ENCODE measurements at regions not wholly inside any gene's neighbourhood (a gene's known extent, or its start where the extent isn't known, plus 50 kb on each side); places are given as distances from the start of the nearest gene placed in this dataset.

DNA sequence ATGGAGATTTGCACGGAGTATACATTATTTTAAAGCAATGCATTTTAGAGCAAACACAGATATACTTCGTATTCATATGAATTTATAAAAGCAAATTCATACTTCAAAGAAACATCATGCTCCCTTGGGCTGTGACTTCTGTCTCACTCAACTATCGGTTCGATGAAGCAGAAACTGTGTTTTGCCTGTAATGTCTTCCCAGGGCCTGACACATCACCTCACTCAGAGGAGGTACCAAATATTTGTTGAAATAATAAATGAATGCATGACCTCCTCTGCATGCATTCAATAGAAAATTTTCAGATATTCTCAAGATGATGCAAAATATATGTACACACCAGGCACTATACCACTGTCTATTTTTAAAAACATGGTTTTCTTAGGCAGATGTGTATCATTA, 432.7 kb downstream of the EFNB2 start:
- Mint-ChIP-seq H3K36me3 (ENCODE audit: low read depth) (no peaks in the 10 kb centered on the region), H3K4me1 (ENCODE audit: low read depth) (peaks cover 62% of the 10 kb centered on the region), H3K27me3 (ENCODE audit: low read depth) (no peaks in the 10 kb centered on the region), H3K4me3 (ENCODE audit: unreplicated experiment) (no peak overlapping the region), H3K27ac (ENCODE audit: unreplicated experiment) (no peak overlapping the region), H3K9me3 (ENCODE audit: low read depth) (no peaks in the 10 kb centered on the region)
- TF ChIP-seq, protein P1, sequence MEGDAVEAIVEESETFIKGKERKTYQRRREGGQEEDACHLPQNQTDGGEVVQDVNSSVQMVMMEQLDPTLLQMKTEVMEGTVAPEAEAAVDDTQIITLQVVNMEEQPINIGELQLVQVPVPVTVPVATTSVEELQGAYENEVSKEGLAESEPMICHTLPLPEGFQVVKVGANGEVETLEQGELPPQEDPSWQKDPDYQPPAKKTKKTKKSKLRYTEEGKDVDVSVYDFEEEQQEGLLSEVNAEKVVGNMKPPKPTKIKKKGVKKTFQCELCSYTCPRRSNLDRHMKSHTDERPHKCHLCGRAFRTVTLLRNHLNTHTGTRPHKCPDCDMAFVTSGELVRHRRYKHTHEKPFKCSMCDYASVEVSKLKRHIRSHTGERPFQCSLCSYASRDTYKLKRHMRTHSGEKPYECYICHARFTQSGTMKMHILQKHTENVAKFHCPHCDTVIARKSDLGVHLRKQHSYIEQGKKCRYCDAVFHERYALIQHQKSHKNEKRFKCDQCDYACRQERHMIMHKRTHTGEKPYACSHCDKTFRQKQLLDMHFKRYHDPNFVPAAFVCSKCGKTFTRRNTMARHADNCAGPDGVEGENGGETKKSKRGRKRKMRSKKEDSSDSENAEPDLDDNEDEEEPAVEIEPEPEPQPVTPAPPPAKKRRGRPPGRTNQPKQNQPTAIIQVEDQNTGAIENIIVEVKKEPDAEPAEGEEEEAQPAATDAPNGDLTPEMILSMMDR (IDR thresholded peaks at IDR 0.05): no peak
- DNase-seq (ENCODE audit: low spot score): no peak

DNA sequence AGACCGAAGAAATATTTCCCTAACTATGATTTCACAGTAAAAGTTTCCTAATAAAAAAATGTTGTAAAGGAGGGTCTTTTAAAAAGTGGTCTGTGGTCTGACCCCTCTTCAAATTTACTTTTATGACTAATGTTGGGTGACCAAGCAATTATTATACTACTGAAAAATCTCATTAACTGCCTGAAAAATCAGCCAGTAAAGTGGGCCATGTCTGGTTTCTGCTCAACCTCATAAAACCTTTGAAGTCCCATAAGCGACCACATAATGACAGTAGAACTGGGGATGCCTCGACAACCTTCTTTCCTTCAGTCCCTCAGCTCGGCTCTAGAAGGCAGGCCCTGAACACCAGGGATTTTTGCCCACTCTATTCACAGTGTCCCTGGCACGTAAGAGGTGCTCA, 434.3 kb downstream of the EFNB2 start:
- H3K27ac Mint-ChIP-seq (ENCODE audit: unreplicated experiment): no peak overlapping the region
- no peaks in the 10 kb centered on the region for H3K9me3 Mint-ChIP-seq (ENCODE audit: low read depth)
- no peaks in the 10 kb centered on the region for H3K36me3 Mint-ChIP-seq (ENCODE audit: low read depth)
- H3K27me3 Mint-ChIP-seq (ENCODE audit: low read depth): no peaks in the 10 kb centered on the region
- TF ChIP-seq, protein P1 (IDR thresholded peaks at IDR 0.05): no peak
- no peak for DNase-seq (ENCODE audit: low spot score)
- H3K4me1 Mint-ChIP-seq (ENCODE audit: low read depth): peaks cover 62% of the 10 kb centered on the region
- no peak overlapping the region for H3K4me3 Mint-ChIP-seq (ENCODE audit: unreplicated experiment)

GRCh38 chr13:106100171-106100919, 435.1 kb downstream of the EFNB2 start:
- no peak for DNase-seq (ENCODE audit: low spot score)
- Mint-ChIP-seq H3K36me3 (ENCODE audit: low read depth) (no peaks in the 10 kb centered on the region), H3K27ac (ENCODE audit: unreplicated experiment) (no peak overlapping the region), H3K9me3 (ENCODE audit: low read depth) (no peaks in the 10 kb centered on the region), H3K4me3 (ENCODE audit: unreplicated experiment) (no peak overlapping the region), H3K4me1 (ENCODE audit: low read depth) (peaks cover 60% of the 10 kb centered on the region), H3K27me3 (ENCODE audit: low read depth) (no peaks in the 10 kb centered on the region)
- TF ChIP-seq, protein P1 (IDR thresholded peaks at IDR 0.05): no peak

DNA sequence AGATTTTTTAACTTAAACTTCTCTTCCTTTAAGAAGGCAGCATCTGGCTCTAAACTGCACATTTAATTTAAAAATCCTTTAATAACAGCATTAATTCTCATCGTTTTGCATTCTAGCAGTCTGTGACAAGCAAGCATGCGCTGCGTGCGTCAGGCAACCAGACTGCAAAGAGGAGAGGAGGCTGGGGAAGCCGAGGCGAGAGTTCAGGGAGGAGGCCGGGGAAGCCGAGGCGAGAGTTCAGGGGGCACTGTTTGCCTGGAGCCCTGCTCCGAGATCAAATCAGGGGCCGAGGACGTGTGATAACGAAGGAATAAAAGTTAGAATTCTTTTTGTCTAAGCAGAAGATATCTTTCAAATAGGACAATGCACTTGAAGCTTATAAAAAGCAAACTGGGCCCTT, 435.7 kb downstream of the EFNB2 start:
- no peak overlapping the region for H3K27ac Mint-ChIP-seq (ENCODE audit: unreplicated experiment)
- no peak overlapping the region for H3K4me3 Mint-ChIP-seq (ENCODE audit: unreplicated experiment)
- DNase-seq (ENCODE audit: low spot score): no peak
- H3K4me1 Mint-ChIP-seq (ENCODE audit: low read depth): peaks cover 54% of the 10 kb centered on the region
- no peaks in the 10 kb centered on the region for H3K27me3 Mint-ChIP-seq (ENCODE audit: low read depth)
- TF ChIP-seq, protein P1 (IDR thresholded peaks at IDR 0.05): no peak
- no peaks in the 10 kb centered on the region for H3K36me3 Mint-ChIP-seq (ENCODE audit: low read depth)
- no peaks in the 10 kb centered on the region for H3K9me3 Mint-ChIP-seq (ENCODE audit: low read depth)

DNA sequence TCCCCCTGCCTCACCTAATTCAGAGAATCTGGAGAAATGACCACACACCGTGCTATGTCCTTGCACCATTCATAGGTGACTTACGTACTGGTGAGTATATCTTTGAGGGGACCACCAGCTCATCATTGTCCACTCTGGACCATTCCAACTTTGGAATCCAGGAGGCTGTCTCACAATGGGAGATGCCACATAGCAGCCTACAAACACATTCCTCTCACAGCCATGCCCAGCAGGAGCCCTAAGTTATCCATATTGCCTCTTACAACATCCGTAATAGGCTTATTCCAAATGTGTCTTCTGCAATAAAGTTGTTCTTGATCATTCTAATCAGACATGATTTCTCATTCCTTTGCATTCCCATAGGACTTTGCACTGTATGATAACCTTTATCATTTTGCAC, 436.7 kb downstream of the EFNB2 start:
- TF ChIP-seq, protein P1 (IDR thresholded peaks at IDR 0.05): no peak
- H3K9me3 Mint-ChIP-seq (ENCODE audit: low read depth): no peaks in the 10 kb centered on the region
- H3K4me1 Mint-ChIP-seq (ENCODE audit: low read depth): peaks cover 45% of the 10 kb centered on the region
- H3K4me3 Mint-ChIP-seq (ENCODE audit: unreplicated experiment): no peak overlapping the region
- no peaks in the 10 kb centered on the region for H3K27me3 Mint-ChIP-seq (ENCODE audit: low read depth)
- H3K36me3 Mint-ChIP-seq (ENCODE audit: low read depth): no peaks in the 10 kb centered on the region
- DNase-seq (ENCODE audit: low spot score): no peak
- H3K27ac Mint-ChIP-seq (ENCODE audit: unreplicated experiment): no peak overlapping the region

Data from chondrocyte (in vitro differentiated cells).